ENCODE measurements at regions not wholly inside any gene's neighbourhood (a gene's known extent, or its start where the extent isn't known, plus 50 kb on each side); places are given as distances from the start of the nearest gene placed in this dataset.

DNA sequence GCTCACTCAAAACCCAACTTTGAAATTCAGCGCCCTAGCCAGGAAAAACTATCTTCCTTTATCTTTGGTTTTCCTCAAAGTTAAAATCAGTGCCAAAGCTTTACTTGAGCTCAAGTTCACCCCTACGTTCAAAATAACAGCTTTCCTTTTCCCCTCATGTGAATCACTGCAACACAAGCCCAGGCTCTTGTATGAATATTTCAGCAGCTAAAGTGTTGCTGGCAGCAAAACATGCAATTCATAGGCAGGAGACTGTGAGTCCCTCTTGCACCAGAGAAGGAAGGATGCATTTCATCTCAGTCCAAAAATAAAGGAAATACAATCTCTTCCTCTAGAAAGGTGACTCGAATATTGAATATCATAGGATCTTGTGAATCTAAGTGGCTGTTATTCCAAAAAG lies 461.3 kb upstream of the SOX11 start:
- no peak overlapping the region for H3K27ac ChIP-seq
- TF ChIP-seq, protein P1, sequence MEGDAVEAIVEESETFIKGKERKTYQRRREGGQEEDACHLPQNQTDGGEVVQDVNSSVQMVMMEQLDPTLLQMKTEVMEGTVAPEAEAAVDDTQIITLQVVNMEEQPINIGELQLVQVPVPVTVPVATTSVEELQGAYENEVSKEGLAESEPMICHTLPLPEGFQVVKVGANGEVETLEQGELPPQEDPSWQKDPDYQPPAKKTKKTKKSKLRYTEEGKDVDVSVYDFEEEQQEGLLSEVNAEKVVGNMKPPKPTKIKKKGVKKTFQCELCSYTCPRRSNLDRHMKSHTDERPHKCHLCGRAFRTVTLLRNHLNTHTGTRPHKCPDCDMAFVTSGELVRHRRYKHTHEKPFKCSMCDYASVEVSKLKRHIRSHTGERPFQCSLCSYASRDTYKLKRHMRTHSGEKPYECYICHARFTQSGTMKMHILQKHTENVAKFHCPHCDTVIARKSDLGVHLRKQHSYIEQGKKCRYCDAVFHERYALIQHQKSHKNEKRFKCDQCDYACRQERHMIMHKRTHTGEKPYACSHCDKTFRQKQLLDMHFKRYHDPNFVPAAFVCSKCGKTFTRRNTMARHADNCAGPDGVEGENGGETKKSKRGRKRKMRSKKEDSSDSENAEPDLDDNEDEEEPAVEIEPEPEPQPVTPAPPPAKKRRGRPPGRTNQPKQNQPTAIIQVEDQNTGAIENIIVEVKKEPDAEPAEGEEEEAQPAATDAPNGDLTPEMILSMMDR (IDR thresholded peaks at IDR 0.05) = no peak
- no peak for TF ChIP-seq ZFX (IDR thresholded peaks at IDR 0.05; ENCODE audit: borderline replicate concordance)

DNA sequence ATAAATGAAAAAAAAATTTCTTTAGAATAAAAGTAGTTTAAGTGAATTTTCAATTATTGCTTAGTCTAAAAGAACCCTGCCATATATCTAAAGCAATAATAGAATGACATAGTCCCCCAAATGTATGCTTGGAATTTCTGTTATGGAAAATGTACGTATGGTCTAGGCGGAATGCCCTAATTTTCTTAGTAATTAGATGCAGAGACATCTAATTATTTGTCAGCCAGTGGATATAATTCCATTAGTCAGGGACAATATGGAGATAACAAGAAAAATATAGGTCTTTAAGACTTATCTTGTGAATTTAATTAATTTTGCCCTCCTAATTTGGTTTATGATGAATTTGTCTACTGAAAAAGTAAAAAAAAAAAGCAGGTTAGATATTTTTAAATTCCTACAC lies 460.9 kb upstream of the SOX11 start:
- TF ChIP-seq, protein P1 (IDR thresholded peaks at IDR 0.05) = no peak
- no peak for TF ChIP-seq ZFX (IDR thresholded peaks at IDR 0.05; ENCODE audit: borderline replicate concordance)

DNA sequence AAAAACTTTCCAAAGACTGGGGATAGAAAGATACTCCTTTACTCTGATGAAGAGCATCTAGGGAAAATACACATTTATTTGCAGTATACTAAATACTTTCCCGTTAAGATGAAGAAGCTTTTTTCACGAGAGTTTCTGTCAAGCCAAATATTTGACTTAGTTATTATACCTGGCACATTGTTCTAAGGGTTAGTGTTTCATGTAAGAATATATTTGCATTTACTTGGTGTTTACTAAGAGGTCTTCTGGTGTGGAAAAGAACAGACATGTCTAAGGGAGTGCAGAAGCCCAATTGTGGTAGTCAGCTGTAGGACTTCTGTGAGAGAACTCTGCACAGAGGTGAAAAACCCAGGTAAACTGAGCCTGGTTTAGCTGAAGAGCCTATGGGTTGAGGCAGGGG lies 457.6 kb upstream of the SOX11 start:
- TF ChIP-seq, protein P1 (IDR thresholded peaks at IDR 0.05) = no peak
- TF ChIP-seq ZFX (IDR thresholded peaks at IDR 0.05; ENCODE audit: borderline replicate concordance) = no peak
- no peak overlapping the region for H3K27ac ChIP-seq

More for the DNA sequence above, 460.9 kb upstream of the SOX11 start:
- H3K27ac ChIP-seq = no peak overlapping the region

DNA sequence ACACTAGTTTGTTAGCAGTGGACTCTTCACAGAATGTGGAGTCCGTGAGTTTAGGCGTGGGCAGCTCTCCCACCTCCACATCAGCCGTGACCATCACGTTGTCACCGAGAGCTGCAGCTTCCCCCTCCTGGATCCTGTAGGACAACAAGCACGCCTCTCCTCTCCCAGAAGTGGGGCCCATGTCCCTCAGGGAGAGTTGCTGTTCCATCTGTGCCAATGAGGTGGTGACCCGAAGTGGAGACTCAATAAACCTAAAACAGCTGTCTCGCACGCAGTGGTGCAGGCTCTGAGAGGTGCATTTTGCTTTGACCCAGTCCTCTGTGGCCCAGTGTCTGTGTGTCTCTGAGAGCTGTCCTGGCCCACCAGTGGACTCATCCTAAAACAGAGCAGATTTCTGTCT lies 456.5 kb upstream of the SOX11 start:
- no peak overlapping the region for H3K27ac ChIP-seq
- TF ChIP-seq, protein P1 (IDR thresholded peaks at IDR 0.05) = no peak
- TF ChIP-seq ZFX (IDR thresholded peaks at IDR 0.05; ENCODE audit: borderline replicate concordance) = no peak

DNA sequence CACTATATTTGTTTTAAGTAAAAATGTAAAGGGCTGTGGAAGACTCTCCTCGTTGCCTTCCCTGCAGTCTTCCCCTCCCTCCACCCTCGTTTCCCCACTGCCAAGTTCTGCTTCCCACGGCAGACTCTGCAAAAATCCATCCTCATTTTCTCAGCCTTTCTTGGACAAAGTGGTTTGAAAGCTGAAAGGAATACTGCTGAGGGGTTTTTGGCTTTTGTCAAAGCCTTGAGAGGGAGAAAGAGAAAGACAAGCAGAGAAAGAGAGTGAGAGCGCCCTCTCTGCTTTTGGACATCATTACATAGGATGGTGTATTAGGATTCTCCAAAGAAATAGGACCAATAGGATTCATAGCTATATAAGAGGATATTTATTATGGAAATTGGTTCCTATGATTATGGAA lies 455.9 kb upstream of the SOX11 start:
- H3K27ac ChIP-seq = no peak overlapping the region
- TF ChIP-seq, protein P1 (IDR thresholded peaks at IDR 0.05) = 0 out of 2 replicates have a peak, but pooled peaks have one; percentile 10
- no peak for TF ChIP-seq ZFX (IDR thresholded peaks at IDR 0.05; ENCODE audit: borderline replicate concordance)

DNA sequence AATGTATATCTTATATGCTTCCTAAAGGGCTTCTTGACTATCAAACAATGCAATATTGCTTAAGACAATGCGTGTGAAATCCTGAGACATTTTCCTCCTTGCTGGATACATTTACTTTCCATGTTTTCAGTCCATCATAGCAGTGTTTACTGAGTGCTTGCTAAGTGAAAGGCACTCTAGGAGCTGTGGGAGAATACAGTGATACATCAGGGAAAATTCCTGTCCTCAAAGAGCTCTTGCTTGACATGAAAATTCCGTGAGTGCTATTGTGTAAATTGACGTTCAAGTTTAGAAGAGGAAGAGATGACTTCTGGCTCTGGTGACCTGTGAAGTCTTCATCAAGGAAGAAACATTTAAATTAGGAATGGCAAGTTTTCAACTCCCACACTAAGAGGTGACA lies 449.4 kb upstream of the SOX11 start:
- TF ChIP-seq ZFX (IDR thresholded peaks at IDR 0.05; ENCODE audit: borderline replicate concordance) = no peak
- TF ChIP-seq, protein P1 (IDR thresholded peaks at IDR 0.05) = no peak
- H3K27ac ChIP-seq = no peak overlapping the region

DNA sequence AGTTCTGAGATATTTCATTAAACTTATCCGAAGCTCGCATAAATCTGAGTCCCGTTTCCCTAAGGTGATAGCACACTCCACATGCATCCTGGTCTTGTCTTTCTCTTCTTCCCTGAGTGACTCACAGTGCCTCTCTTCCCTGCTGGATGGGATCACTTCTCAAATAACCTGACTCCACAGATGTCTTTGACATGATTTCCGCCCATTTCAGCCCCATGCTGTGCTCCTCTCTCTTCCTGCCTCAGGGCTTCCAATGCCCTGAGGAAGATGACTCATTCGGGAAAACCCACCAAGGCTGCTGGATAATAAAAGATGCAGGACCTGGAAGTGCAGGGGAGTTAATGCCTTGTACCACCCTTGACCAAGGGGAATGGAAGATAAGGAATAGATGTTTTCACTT lies 441.7 kb upstream of the SOX11 start:
- TF ChIP-seq, protein P1 (IDR thresholded peaks at IDR 0.05) = no peak
- no peak for TF ChIP-seq ZFX (IDR thresholded peaks at IDR 0.05; ENCODE audit: borderline replicate concordance)
- no peak overlapping the region for H3K27ac ChIP-seq
